ENCODE measurements at regions not wholly inside any gene's neighbourhood (a gene's known extent, or its start where the extent isn't known, plus 50 kb on each side); places are given as distances from the start of the nearest gene placed in this dataset.
"Not testable (repeated sequence)": the region's sequence is repeated elsewhere in the genome, so short reads cannot be mapped to it uniquely, and the experiment has no call there.

- not testable (repeated sequence) for ATAC-seq (ENCODE audit: low FRiP score in 2 of 2); H3K4me1 ChIP-seq; H3K27me3 ChIP-seq; H3K36me3 ChIP-seq; H3K4me3 ChIP-seq; DNase-seq; H3K27ac ChIP-seq; H3K9me3 ChIP-seq
Observed at GRCh38 chrX:144185197-144185596, 301.3 kb downstream of the UBE2NL start.

- ATAC-seq (ENCODE audit: low FRiP score in 2 of 2); H3K4me3 ChIP-seq; H3K4me1 ChIP-seq; DNase-seq; H3K36me3 ChIP-seq; H3K27ac ChIP-seq; H3K27me3 ChIP-seq; H3K9me3 ChIP-seq: not testable (repeated sequence)
- 67 to 100% methylated on average over 2 to 4 of the region's 4 CpGs for WGBS, 2 donors
Observed at GRCh38 chrX:144188489-144188888, 304.6 kb downstream of the UBE2NL start.

GRCh38 chrX:144197057-144197456 is 313.2 kb downstream of the UBE2NL start:
- H3K9me3 ChIP-seq; H3K4me3 ChIP-seq; ATAC-seq (ENCODE audit: low FRiP score in 2 of 2); H3K36me3 ChIP-seq; H3K27ac ChIP-seq; DNase-seq; H3K27me3 ChIP-seq; H3K4me1 ChIP-seq: not testable (repeated sequence)
- 76 to 79% methylated on average over 3 of the region's 3 CpGs for WGBS, 2 donors

- H3K9me3 ChIP-seq; H3K36me3 ChIP-seq; DNase-seq; H3K27ac ChIP-seq; ATAC-seq (ENCODE audit: low FRiP score in 2 of 2); H3K4me3 ChIP-seq; H3K27me3 ChIP-seq; H3K4me1 ChIP-seq: not testable (repeated sequence)
- WGBS, 2 donors = no CpG with 5 or more reads among the region's 2 CpGs
Observed at GRCh38 chrX:144202726-144203125, 318.9 kb downstream of the UBE2NL start.

- H3K36me3 ChIP-seq; DNase-seq; H3K4me1 ChIP-seq; ATAC-seq (ENCODE audit: low FRiP score in 2 of 2); H3K9me3 ChIP-seq; H3K4me3 ChIP-seq; H3K27ac ChIP-seq; H3K27me3 ChIP-seq: not testable (repeated sequence)
- 63 to 93% methylated on average over 1 to 2 of the region's 6 CpGs for WGBS, 2 donors
Observed at GRCh38 chrX:144208360-144209024, 324.6 kb downstream of the UBE2NL start.

GRCh38 chrX:144214651-144215050 is 330.8 kb downstream of the UBE2NL start:
- no peaks in the 10 kb centered on the region for H3K9me3 ChIP-seq
- TF ChIP-seq POLR2A (IDR thresholded peaks at IDR 0.05) (no peak), EP300 (IDR thresholded peaks at IDR 0.05) (no peak), POLR2AphosphoS5 (IDR thresholded peaks at IDR 0.05) (no peak), CTCF (IDR thresholded peaks at IDR 0.05) (no peak)
- no peak overlapping the region for H3K27ac ChIP-seq
- H3K36me3 ChIP-seq = no peaks in the 10 kb centered on the region
- H3K4me1 ChIP-seq = no peaks in the 10 kb centered on the region
- H3K4me3 ChIP-seq = no peak overlapping the region
- ATAC-seq (ENCODE audit: low FRiP score in 2 of 2) (no peak), DNase-seq (no peak)
- no peaks in the 10 kb centered on the region for H3K27me3 ChIP-seq

- H3K27ac ChIP-seq = no peak overlapping the region
- no peaks in the 10 kb centered on the region for H3K36me3 ChIP-seq
- TF ChIP-seq CTCF (IDR thresholded peaks at IDR 0.05) (no peak), POLR2AphosphoS5 (IDR thresholded peaks at IDR 0.05) (no peak), POLR2A (IDR thresholded peaks at IDR 0.05) (no peak), EP300 (IDR thresholded peaks at IDR 0.05) (no peak)
- H3K4me3 ChIP-seq = no peak overlapping the region
- no peaks in the 10 kb centered on the region for H3K9me3 ChIP-seq
- no peaks in the 10 kb centered on the region for H3K4me1 ChIP-seq
- H3K27me3 ChIP-seq = no peaks in the 10 kb centered on the region
- WGBS, 2 donors = 35 to 80% methylated on average over 1 to 4 of the region's 4 CpGs
- ATAC-seq (ENCODE audit: low FRiP score in 2 of 2) (peak in 1 of 2 donors; percentile 69), DNase-seq (peak in 1 of 2 donors; percentile 50)
Observed at GRCh38 chrX:144219035-144219434, 335.2 kb downstream of the UBE2NL start.

GRCh38 chrX:144231116-144231785 is 347.4 kb downstream of the UBE2NL start:
- WGBS, 2 donors = 89 to 98% methylated on average over 11 to 40 of the region's 40 CpGs
- H3K27me3 ChIP-seq, H3K4me3 ChIP-seq: not testable (repeated sequence)

More at GRCh38 chrX:144231116-144231785, 347.4 kb downstream of the UBE2NL start:
- DNase-seq = peak in 1 of 2 donors; percentile 42
- H3K4me1 ChIP-seq; H3K36me3 ChIP-seq; ATAC-seq (ENCODE audit: low FRiP score in 2 of 2); H3K27ac ChIP-seq: not testable (repeated sequence)
- peaks cover 0 to 12% (median 0%) of the 10 kb centered on the region in 4 donors for H3K9me3 ChIP-seq

All from upper lobe of left lung (tissue), 6 donors.